Endothelial cell of umbilical vein (primary cell): ENCODE measurements at regions not wholly inside any gene's neighbourhood (a gene's known extent, or its start where the extent isn't known, plus 50 kb on each side); places are given as distances from the start of the nearest gene placed in this dataset.

Experiments
- BruUV-seq: library from RNA; stranded (reverse); fragments of 400-500 nt; replicated peaks from 2 replicates; lab custom pipeline; 2021; lab: Mats Ljungman, UMichigan
- CTCF ChIA-PET: fragments of 300-600, 350-600 bp; sonication (Branson Sonifier 250); formaldehyde crosslinking; loops from one replicate; lab custom pipeline; 2021; ENCODE audit warnings: antibody characterized with exemption, inconsistent platforms; lab: Charles Lee
- POLR2A ChIA-PET: fragments of 300-600, 350-600 bp; sonication (Branson Sonifier 250); formaldehyde crosslinking; loops from one replicate; lab custom pipeline; 2021; ENCODE audit warnings: antibody characterized with exemption, inconsistent platforms; lab: Charles Lee
- DNase-seq: peaks from one replicate; pipeline ENCODE4 v3.0.0-alpha.2; 2011; ENCODE audit warnings: low read depth, low spot score
- FAIRE-seq: peaks from 2 replicates; lab custom pipeline; 2011; peaks lifted over from hg19 to GRCh38; lab: Jason Lieb, UNC
- H2AFZ ChIP-seq: 2 replicates; pipeline ENCODE4 v1.6.0; 2012; ENCODE audit warnings: low read depth, low read length, control low read depth, inconsistent platforms
- H3K27ac ChIP-seq: 2 replicates; pipeline ENCODE4 v1.5.1; 2011; ENCODE audit warnings: low read depth, mild to moderate bottlenecking, control low read depth, low read length, moderate library complexity; ENCODE audit not compliant: insufficient read depth
- H3K27me3 ChIP-seq, 2 experiments: 2 replicates each; pipeline versions ENCODE4 v1.6.0 to v1.6.1; 2011; ENCODE audit warnings: low read length in 2 of 2, mixed read lengths in 1 of 2; ENCODE audit not compliant: control insufficient read depth in 2 of 2, insufficient read depth in 2 of 2
- H3K36me3 ChIP-seq, 2 experiments: 2 replicates in 1 of 2; 3 replicates in 1 of 2; pipeline ENCODE4 v1.5.1; 2011; ENCODE audit warnings: low read length in 2 of 2, mild to moderate bottlenecking in 1 of 2, moderate library complexity in 1 of 2; ENCODE audit not compliant: control insufficient read depth in 2 of 2, insufficient read depth in 2 of 2; ENCODE audit errors: extremely low read depth in 1 of 2
- H3K4me1 ChIP-seq: 3 replicates; pipeline ENCODE4 v1.5.1; 2011; ENCODE audit warnings: mild to moderate bottlenecking, low read length; ENCODE audit not compliant: control insufficient read depth, insufficient read depth; ENCODE audit errors: extremely low read depth
- H3K4me2 ChIP-seq: 2 replicates; pipeline ENCODE4 v1.6.1; 2011; ENCODE audit warnings: low read length, control low read depth, mixed read lengths; ENCODE audit not compliant: insufficient read depth
- H3K4me3 ChIP-seq, 3 experiments: fragments of 200-600 bp in 1 of 3; sonication (generic), shearing (Covaris generic) in 1 of 3; replicated peaks in 1 of 3; 2 replicates each; pipeline ENCODE4 v1.5.1; 2011 to 2016; ENCODE audit warnings: control low read depth in 3 of 3, low read length in 3 of 3, mild to moderate bottlenecking in 2 of 3, inconsistent platforms in 1 of 3, low read depth in 1 of 3, moderate library complexity in 1 of 3; ENCODE audit not compliant: insufficient read depth in 1 of 3
- H3K79me2 ChIP-seq: 2 replicates; pipeline ENCODE4 v1.6.0; 2012; ENCODE audit warnings: low read length, inconsistent platforms; ENCODE audit not compliant: control insufficient read depth, insufficient read depth
- H3K9ac ChIP-seq: replicated peaks from 2 replicates; pipeline ENCODE3; 2011; ENCODE audit warnings: low read length, control low read depth; ENCODE audit not compliant: insufficient read depth; ENCODE audit errors: extremely low read depth
- H3K9me1 ChIP-seq: replicated peaks from 3 replicates; pipeline ENCODE4 v1.6.0; 2011; ENCODE audit warnings: mild to moderate bottlenecking, low read length; ENCODE audit not compliant: control insufficient read depth, insufficient read depth; ENCODE audit errors: extremely low read depth
- H3K9me3 ChIP-seq: replicated peaks from 2 replicates; pipeline ENCODE4 v1.5.1; 2012; ENCODE audit warnings: low read length, inconsistent platforms; ENCODE audit not compliant: control insufficient read depth, insufficient read depth
- H4K20me1 ChIP-seq: replicated peaks from 2 replicates; pipeline ENCODE3; 2011; ENCODE audit warnings: mild to moderate bottlenecking, low read length; ENCODE audit not compliant: control insufficient read depth, insufficient read depth; ENCODE audit errors: extremely low read depth
- EZH2 ChIP-seq: IDR thresholded peaks from 2 replicates; pipeline ENCODE4 v1.6.1; 2012; ENCODE audit warnings: borderline replicate concordance, low read depth, mild to moderate bottlenecking, moderate library complexity, low read length, inconsistent platforms; ENCODE audit not compliant: severe bottlenecking
- FOS ChIP-seq: IDR thresholded peaks from 2 replicates; pipeline ENCODE4 v1.6.1; 2011; ENCODE audit warnings: mild to moderate bottlenecking, low read length, moderate library complexity, borderline replicate concordance; ENCODE audit not compliant: insufficient read depth
- GATA2 ChIP-seq: IDR thresholded peaks from 2 replicates; pipeline ENCODE4 v1.7.0; 2011; ENCODE audit warnings: low read depth, mild to moderate bottlenecking, moderate library complexity, mixed read lengths, low read length; ENCODE audit not compliant: insufficient read length, insufficient read depth
- JUN ChIP-seq: IDR thresholded peaks from 2 replicates; pipeline ENCODE4 v1.6.1; 2011; ENCODE audit warnings: borderline replicate concordance, low read depth; ENCODE audit not compliant: insufficient read length, insufficient read depth
- MYC ChIP-seq: IDR thresholded peaks from one replicate; pipeline ENCODE4 v1.6.1; 2011; ENCODE audit warnings: mild to moderate bottlenecking, low read depth, low read length
- POLR2A ChIP-seq: IDR thresholded peaks from 2 replicates; pipeline ENCODE4 v1.6.1; 2012; ENCODE audit warnings: low read depth, mild to moderate bottlenecking, control low read depth, low read length
- POLR2AphosphoS5 ChIP-seq: IDR thresholded peaks from 2 replicates; pipeline ENCODE4 v1.6.1; 2012; ENCODE audit warnings: low read depth, mild to moderate bottlenecking, control low read depth, low read length, moderate library complexity; ENCODE audit not compliant: insufficient read depth
- dilution Hi-C: fragments of 300-500 bp; cut with MboI; formaldehyde crosslinking; loops from one replicate; pipeline ENCODE4 v1.15.0; 2019; ENCODE audit warnings: low sequenced_read_pairs; ENCODE audit not compliant: extremely low pct_ligation_motif_present
- intact Hi-C: fragments of 100-400 bp; cut with micrococcal nuclease; formaldehyde crosslinking; loops from one replicate; pipeline ENCODE4 v1.10.0; 2022
- TF ChIP-seq, protein P1 (sequence below), 2 donors: IDR thresholded peaks; 1 replicate in 1 of 2; 2 replicates in 1 of 2; pipeline ENCODE4 v1.5.1; 2011; ENCODE audit warnings: low read length in 2 of 2, mild to moderate bottlenecking in 2 of 2, moderate library complexity in 2 of 2, control low read depth in 1 of 2, inconsistent platforms in 1 of 2, low read depth in 1 of 2; ENCODE audit not compliant: insufficient read depth in 1 of 2; ENCODE audit errors: extremely low read depth in 1 of 2
- TF ChIP-seq, protein P2 (sequence below): IDR thresholded peaks from 2 replicates; pipeline ENCODE4 v1.6.1; 2011; ENCODE audit not compliant: insufficient read depth, insufficient read length

DNA sequence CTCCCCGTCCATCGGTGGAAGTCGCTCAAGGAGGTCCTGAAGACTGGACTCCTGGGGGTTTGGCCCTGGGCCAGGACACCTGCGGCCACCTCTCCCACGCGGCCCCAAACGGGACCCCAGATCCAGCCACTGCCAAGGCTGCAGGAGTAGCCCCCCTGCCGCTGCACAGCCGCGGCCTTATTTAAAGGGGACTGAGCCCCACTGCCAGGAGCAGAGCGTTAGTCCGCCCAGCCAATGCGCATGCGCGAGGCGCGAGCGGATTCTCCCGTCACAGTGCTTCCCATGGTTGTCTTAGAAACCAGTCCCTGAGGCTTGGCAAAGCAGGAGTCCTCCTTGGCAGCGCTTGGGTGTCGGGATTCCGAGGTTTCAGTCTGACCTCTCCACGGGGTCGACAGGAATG is 320.0 kb downstream of the ZNF716 start:
- Histone ChIP-seq H3K27ac (no peak overlapping the region), H3K36me3 (no peaks in the 10 kb centered on the region), H3K4me3 (no peak overlapping the region), H2AFZ (no peak overlapping the region), H4K20me1 (no peaks in the 10 kb centered on the region), H3K4me1 (no peaks in the 10 kb centered on the region), H3K27me3 (no peaks in the 10 kb centered on the region), H3K9ac (no peak overlapping the region), H3K9me3 (peaks cover 2% of the 10 kb centered on the region), H3K79me2 (no peaks in the 10 kb centered on the region), H3K9me1 (no peaks in the 10 kb centered on the region), H3K4me2 (no peak overlapping the region)
- BruUV-seq = no TSS peak
- intact Hi-C loops = no loop called here
- ChIA-PET POLR2A (no interaction called here), CTCF (no interaction called here)
- TF ChIP-seq MYC (no peak), FOS (no peak), POLR2AphosphoS5 (no peak), GATA2 (no peak), POLR2A (no peak), JUN (no peak), EZH2 (no peak)
- TF ChIP-seq, protein P1, sequence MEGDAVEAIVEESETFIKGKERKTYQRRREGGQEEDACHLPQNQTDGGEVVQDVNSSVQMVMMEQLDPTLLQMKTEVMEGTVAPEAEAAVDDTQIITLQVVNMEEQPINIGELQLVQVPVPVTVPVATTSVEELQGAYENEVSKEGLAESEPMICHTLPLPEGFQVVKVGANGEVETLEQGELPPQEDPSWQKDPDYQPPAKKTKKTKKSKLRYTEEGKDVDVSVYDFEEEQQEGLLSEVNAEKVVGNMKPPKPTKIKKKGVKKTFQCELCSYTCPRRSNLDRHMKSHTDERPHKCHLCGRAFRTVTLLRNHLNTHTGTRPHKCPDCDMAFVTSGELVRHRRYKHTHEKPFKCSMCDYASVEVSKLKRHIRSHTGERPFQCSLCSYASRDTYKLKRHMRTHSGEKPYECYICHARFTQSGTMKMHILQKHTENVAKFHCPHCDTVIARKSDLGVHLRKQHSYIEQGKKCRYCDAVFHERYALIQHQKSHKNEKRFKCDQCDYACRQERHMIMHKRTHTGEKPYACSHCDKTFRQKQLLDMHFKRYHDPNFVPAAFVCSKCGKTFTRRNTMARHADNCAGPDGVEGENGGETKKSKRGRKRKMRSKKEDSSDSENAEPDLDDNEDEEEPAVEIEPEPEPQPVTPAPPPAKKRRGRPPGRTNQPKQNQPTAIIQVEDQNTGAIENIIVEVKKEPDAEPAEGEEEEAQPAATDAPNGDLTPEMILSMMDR (IDR thresholded peaks at IDR 0.05; ENCODE audit: extremely low read depth in 1 of 2, insufficient read depth in 1 of 2, low read depth in 1 of 2, low read length in 2 of 2) = no peak
- TF ChIP-seq, protein P2, sequence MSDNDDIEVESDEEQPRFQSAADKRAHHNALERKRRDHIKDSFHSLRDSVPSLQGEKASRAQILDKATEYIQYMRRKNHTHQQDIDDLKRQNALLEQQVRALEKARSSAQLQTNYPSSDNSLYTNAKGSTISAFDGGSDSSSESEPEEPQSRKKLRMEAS = no peak
- dilution Hi-C loops = no loop called here
- FAIRE-seq (no peak), DNase-seq (no peak)
